GM23248 (cell line): ENCODE measurements at regions not wholly inside any gene's neighbourhood (a gene's known extent, or its start where the extent isn't known, plus 50 kb on each side); places are given as distances from the start of the nearest gene placed in this dataset.
A peak's percentile ranks its signal among the peaks of the same experiment; 100 is the strongest.

ENCODE experiments used
- DNase-seq: peaks from one replicate; pipeline ENCODE4 v3.0.0-alpha.2; 2015
- H2AFZ ChIP-seq: fragments of 200-600 bp; sonication (generic); 2 replicates; pipeline ENCODE4 v1.6.1; 2016; ENCODE audit warnings: antibody characterized with exemption
- H3F3A ChIP-seq: fragments of 200-600 bp; sonication (generic); 2 replicates; pipeline ENCODE4 v1.6.1; 2016; ENCODE audit warnings: mild to moderate bottlenecking, antibody characterized with exemption, mixed run types; ENCODE audit not compliant: insufficient read depth
- H3K27ac ChIP-seq: fragments of 200-600 bp; sonication (generic); 2 replicates; pipeline ENCODE4 v1.5.1; 2016; ENCODE audit warnings: mild to moderate bottlenecking
- H3K27me3 ChIP-seq: fragments of 200-600 bp; sonication (generic); replicated peaks from 2 replicates; pipeline ENCODE4 v1.6.1; 2016; ENCODE audit warnings: mild to moderate bottlenecking; ENCODE audit not compliant: insufficient read depth
- H3K36me3 ChIP-seq: fragments of 200-600 bp; sonication (generic); 2 replicates; pipeline ENCODE4 v1.6.1; 2016; ENCODE audit warnings: low read depth, mild to moderate bottlenecking
- H3K4me1 ChIP-seq: fragments of 200-600 bp; sonication (generic); 2 replicates; pipeline ENCODE4 v1.6.1; 2016; ENCODE audit warnings: mild to moderate bottlenecking; ENCODE audit not compliant: insufficient read depth
- H3K4me2 ChIP-seq: fragments of 200-600 bp; sonication (generic); one replicate; pipeline ENCODE4 v1.6.1; 2016; ENCODE audit warnings: mild to moderate bottlenecking; ENCODE audit not compliant: unreplicated experiment
- H3K4me3 ChIP-seq: fragments of 200-600 bp; sonication (generic); 2 replicates; pipeline ENCODE4 v1.5.1; 2016; ENCODE audit warnings: mild to moderate bottlenecking
- H3K79me2 ChIP-seq: fragments of 200-600 bp; sonication (generic); 2 replicates; pipeline ENCODE4 v1.6.1; 2016; ENCODE audit warnings: mild to moderate bottlenecking; ENCODE audit not compliant: insufficient read depth
- H3K9ac ChIP-seq: fragments of 200-600 bp; sonication (generic); 2 replicates; pipeline ENCODE4 v1.6.1; 2016; ENCODE audit warnings: mild to moderate bottlenecking
- H3K9me2 ChIP-seq: fragments of 200-600 bp; sonication (generic); 2 replicates; pipeline ENCODE4 v1.6.1; 2016; ENCODE audit warnings: mixed run types, mild to moderate bottlenecking, moderate library complexity; ENCODE audit not compliant: insufficient read depth
- H3K9me3 ChIP-seq: fragments of 200-600 bp; sonication (generic); one replicate; pipeline ENCODE4 v1.6.1; 2017; ENCODE audit warnings: low read depth
- H4K20me1 ChIP-seq: fragments of 200-600 bp; sonication (generic); 2 replicates; pipeline ENCODE4 v1.6.0; 2016; ENCODE audit not compliant: insufficient read depth
- EZH2 ChIP-seq: fragments of 200-600 bp; sonication (generic); IDR thresholded peaks from 2 replicates; pipeline ENCODE4 v1.6.1; 2018; ENCODE audit warnings: antibody characterized with exemption, mild to moderate bottlenecking; ENCODE audit not compliant: insufficient read depth, poor library complexity, severe bottlenecking
- EZH2phosphoT487 ChIP-seq: fragments of 200-600 bp; sonication (generic); IDR thresholded peaks from 2 replicates; pipeline ENCODE4 v1.6.1; 2018; ENCODE audit warnings: antibody characterized with exemption, moderate library complexity, mild to moderate bottlenecking, low read depth; ENCODE audit not compliant: insufficient read depth
- WGBS, 2 experiments: methylation state at CpG; one replicate each; pipeline ENCODE4 v1.1.6; 2015 to 2017; ENCODE audit warnings: low lambda C conversion rate in 2 of 2, low coverage in 1 of 2; ENCODE audit errors: missing lambda C conversion rate in 2 of 2; 5-methylcytosine and 5-hydroxymethylcytosine counted together
- in situ Hi-C: fragments of 300-500 bp; cut with MboI; formaldehyde crosslinking; loops from 2 replicates; pipeline ENCODE4 v1.15.0; 2020

GRCh38 chr12:116481726-116482125 is 77.5 kb upstream of the MAP1LC3B2 start:
- Histone ChIP-seq H2AFZ (no peak overlapping the region), H3K27ac (no peak overlapping the region), H3K9me2 (no peaks in the 10 kb centered on the region), H3K4me1 (no peaks in the 10 kb centered on the region), H3K9ac (no peak overlapping the region), H3K9me3 (no peaks in the 10 kb centered on the region), H3K36me3 (no peaks in the 10 kb centered on the region), H3F3A (no peaks in the 10 kb centered on the region), H3K4me2 (no peak overlapping the region), H3K79me2 (no peaks in the 10 kb centered on the region), H4K20me1 (no peaks in the 10 kb centered on the region), H3K27me3 (0 out of 2 replicates have a peak, but pooled peaks cover 9% of the 10 kb centered on the region), H3K4me3 (no peak overlapping the region)
- in situ Hi-C loops: no loop called here
- no peak for TF ChIP-seq EZH2phosphoT487
- TF ChIP-seq EZH2: no peak
- no peak for DNase-seq
- WGBS, 2 experiments: 42 to 47% methylated on average over 9 of the region's 9 CpGs

GRCh38 chr12:116482179-116482578 is 77.0 kb upstream of the MAP1LC3B2 start:
- no peaks in the 10 kb centered on the region for H3K36me3 ChIP-seq
- 0 out of 2 replicates have a peak, but pooled peaks cover 9% of the 10 kb centered on the region for H3K27me3 ChIP-seq
- H4K20me1 ChIP-seq: no peaks in the 10 kb centered on the region
- H2AFZ ChIP-seq: no peak overlapping the region
- no peak for TF ChIP-seq EZH2
- H3K9me3 ChIP-seq: no peaks in the 10 kb centered on the region
- 83 to 86% methylated on average over 19 to 20 of the region's 20 CpGs for WGBS, 2 experiments
- H3K9ac ChIP-seq: no peak overlapping the region
- H3K9me2 ChIP-seq: no peaks in the 10 kb centered on the region
- no peak overlapping the region for H3K4me2 ChIP-seq
- H3K27ac ChIP-seq: no peak overlapping the region
- no peaks in the 10 kb centered on the region for H3K4me1 ChIP-seq
- in situ Hi-C loops: no loop called here
- no peaks in the 10 kb centered on the region for H3F3A ChIP-seq
- H3K4me3 ChIP-seq: no peak overlapping the region
- H3K79me2 ChIP-seq: no peaks in the 10 kb centered on the region
- DNase-seq: no peak

GRCh38 chr12:116482859-116483258 is 76.3 kb upstream of the MAP1LC3B2 start:
- Histone ChIP-seq H3K4me3 (no peak overlapping the region), H3K79me2 (no peaks in the 10 kb centered on the region), H3K27ac (no peak overlapping the region), H3K36me3 (no peaks in the 10 kb centered on the region), H3K9ac (no peak overlapping the region), H3F3A (no peaks in the 10 kb centered on the region), H2AFZ (no peak overlapping the region), H3K4me1 (no peaks in the 10 kb centered on the region), H3K9me2 (no peaks in the 10 kb centered on the region), H3K4me2 (no peak overlapping the region), H4K20me1 (no peaks in the 10 kb centered on the region), H3K9me3 (no peaks in the 10 kb centered on the region), H3K27me3 (0 out of 2 replicates have a peak, but pooled peaks cover 9% of the 10 kb centered on the region)
- 81 to 85% methylated on average over 6 of the region's 6 CpGs for WGBS, 2 experiments
- in situ Hi-C loops: no loop called here
- DNase-seq: no peak
- TF ChIP-seq EZH2phosphoT487 (no peak), EZH2 (no peak)

- 29 to 34% methylated on average over 17 to 19 of the region's 19 CpGs for WGBS, 2 experiments
- H3K9me3 ChIP-seq: no peaks in the 10 kb centered on the region
- no peaks in the 10 kb centered on the region for H3K9me2 ChIP-seq
- H3K36me3 ChIP-seq: no peaks in the 10 kb centered on the region
- H3K9ac ChIP-seq: no peak overlapping the region
- no peaks in the 10 kb centered on the region for H3K79me2 ChIP-seq
- no peak overlapping the region for H3K4me2 ChIP-seq
- DNase-seq: peak; percentile 25
- no peaks in the 10 kb centered on the region for H4K20me1 ChIP-seq
- no peak overlapping the region for H3K27ac ChIP-seq
- no peak overlapping the region for H2AFZ ChIP-seq
- H3K4me3 ChIP-seq: no peak overlapping the region
- H3K4me1 ChIP-seq: no peaks in the 10 kb centered on the region
- H3K27me3 ChIP-seq: 0 out of 2 replicates have a peak, but pooled peaks cover 9% of the 10 kb centered on the region
- no peaks in the 10 kb centered on the region for H3F3A ChIP-seq
- in situ Hi-C loops: no loop called here
- TF ChIP-seq EZH2phosphoT487 (no peak), EZH2 (no peak)
These were observed 75.0 kb upstream of the MAP1LC3B2 start for GRCh38 chr12:116483959-116484750.
